ENCODE measurements at regions not wholly inside any gene's neighbourhood (a gene's known extent, or its start where the extent isn't known, plus 50 kb on each side); places are given as distances from the start of the nearest gene placed in this dataset.

- DNase-seq (ENCODE audit: low spot score) = no peak
Observed at GRCh38 chr22:49586873-49587272, 240.8 kb downstream of the BRD1 start.

GRCh38 chr22:49586244-49586748, 241.4 kb downstream of the BRD1 start:
- DNase-seq (ENCODE audit: low spot score) = no peak

- no peak for DNase-seq (ENCODE audit: low spot score)
Observed at GRCh38 chr22:49585461-49586243, 242.0 kb downstream of the BRD1 start.

GRCh38 chr22:49583886-49584505, 243.7 kb downstream of the BRD1 start:
- DNase-seq (ENCODE audit: low spot score) = no peak

GRCh38 chr22:49583341-49583740, 244.3 kb downstream of the BRD1 start:
- DNase-seq (ENCODE audit: low spot score) = no peak

GRCh38 chr22:49582678-49583077, 245.0 kb downstream of the BRD1 start:
- DNase-seq (ENCODE audit: low spot score) = no peak

GRCh38 chr22:49582181-49582580, 245.5 kb downstream of the BRD1 start:
- DNase-seq (ENCODE audit: low spot score) = no peak

GRCh38 chr22:49580024-49580423, 247.6 kb downstream of the BRD1 start:
- DNase-seq (ENCODE audit: low spot score) = no peak

- DNase-seq (ENCODE audit: low spot score) = no peak
Observed at GRCh38 chr22:49577168-49578060, 250.3 kb downstream of the BRD1 start.

- DNase-seq (ENCODE audit: low spot score) = no peak
Observed at GRCh38 chr22:49576241-49577141, 251.2 kb downstream of the BRD1 start.

GRCh38 chr22:49575703-49576081, 252.0 kb downstream of the BRD1 start:
- no peak for DNase-seq (ENCODE audit: low spot score)

- DNase-seq (ENCODE audit: low spot score) = no peak
Observed at GRCh38 chr22:49574881-49575702, 252.6 kb downstream of the BRD1 start.

GRCh38 chr22:49574205-49574880, 253.3 kb downstream of the BRD1 start:
- DNase-seq (ENCODE audit: low spot score) = no peak

- no peak for DNase-seq (ENCODE audit: low spot score)
Observed at GRCh38 chr22:49573109-49573765, 254.4 kb downstream of the BRD1 start.

- DNase-seq (ENCODE audit: low spot score) = no peak
Observed at GRCh38 chr22:49571326-49571725, 256.3 kb downstream of the BRD1 start.

GRCh38 chr22:49570032-49570848, 257.4 kb downstream of the BRD1 start:
- no peak for DNase-seq (ENCODE audit: low spot score)

- DNase-seq (ENCODE audit: low spot score) = no peak
Observed at GRCh38 chr22:49569286-49570031, 258.2 kb downstream of the BRD1 start.

- no peak for DNase-seq (ENCODE audit: low spot score)
Observed at GRCh38 chr22:49568751-49569285, 258.9 kb downstream of the BRD1 start.

Data from AG08395 (cell line).